CD4-positive, alpha-beta T cell (primary cell): ENCODE measurements at regions not wholly inside any gene's neighbourhood (a gene's known extent, or its start where the extent isn't known, plus 50 kb on each side); places are given as distances from the start of the nearest gene placed in this dataset.
"Not testable (repeated sequence)": the region's sequence is repeated elsewhere in the genome, so short reads cannot be mapped to it uniquely, and the experiment has no call there.

Experiments used
- ATAC-seq: fragments of 200-7000 bp; cut with Tn5 transposase; one replicate; pipeline ENCODE4 v1.10.0; 2022; ENCODE audit warnings: mild to moderate bottlenecking; ENCODE audit not compliant: poor library complexity
- CTCF ChIA-PET: fragments of 350-600 bp; sonication (Branson Sonifier 250); formaldehyde crosslinking; loops from one replicate; lab custom pipeline; 2021; ENCODE audit warnings: antibody characterized with exemption, inconsistent platforms; lab: Charles Lee
- POLR2A ChIA-PET: fragments of 350-600 bp; sonication (Branson Sonifier 250); formaldehyde crosslinking; loops from one replicate; lab custom pipeline; 2021; ENCODE audit warnings: antibody characterized with exemption, inconsistent platforms; lab: Charles Lee
- DNase-seq, 14 experiments: peaks; one replicate each; pipeline ENCODE4 v3.0.0-alpha.2; 2013 to 2020; ENCODE audit warnings: mixed read lengths in 2 of 14
- H3K27ac ChIP-seq, 2 donors: one replicate each; pipeline versions ENCODE4 v1.5.1 to v1.7.0; 2013; ENCODE audit warnings: low read length in 2 of 2, low read depth in 1 of 2, mild to moderate bottlenecking in 1 of 2
- H3K27me3 ChIP-seq, 2 experiments: 1 replicate in 1 of 2; 2 replicates in 1 of 2; pipeline versions ENCODE4 v1.6.1 to v1.7.0; 2013; ENCODE audit warnings: low read length in 2 of 2, control low read depth in 1 of 2, mild to moderate bottlenecking in 1 of 2, moderate library complexity in 1 of 2; ENCODE audit not compliant: insufficient read depth in 2 of 2, control insufficient read depth in 1 of 2
- H3K36me3 ChIP-seq: one replicate; pipeline ENCODE4 v1.6.1; 2013; ENCODE audit warnings: low read length, control low read depth; ENCODE audit not compliant: insufficient read depth
- H3K4me1 ChIP-seq: one replicate; pipeline ENCODE4 v1.6.1; 2013; ENCODE audit warnings: low read length, control low read depth; ENCODE audit not compliant: insufficient read depth
- H3K4me3 ChIP-seq: one replicate; pipeline ENCODE4 v1.5.1; 2013; ENCODE audit warnings: mild to moderate bottlenecking, low read length, moderate library complexity
- H3K9me3 ChIP-seq, 2 experiments: 1 replicate in 1 of 2; 2 replicates in 1 of 2; pipeline versions ENCODE4 v1.6.1 to v1.7.0; 2013; ENCODE audit warnings: low read length in 2 of 2, mild to moderate bottlenecking in 2 of 2, control low read depth in 1 of 2, moderate library complexity in 1 of 2; ENCODE audit not compliant: control insufficient read depth in 1 of 2, insufficient read depth in 1 of 2
- H3K27ac Mint-ChIP-seq: one replicate; pipeline ENCODE4 v1.8.0; 2020; ENCODE audit warnings: mixed read lengths
- H3K27me3 Mint-ChIP-seq: one replicate; pipeline ENCODE4 v1.8.0; 2021; ENCODE audit warnings: mixed read lengths
- H3K36me3 Mint-ChIP-seq: one replicate; pipeline ENCODE4 v1.8.0; 2021; ENCODE audit warnings: low read depth, mixed read lengths
- H3K4me1 Mint-ChIP-seq: one replicate; pipeline ENCODE4 v1.8.0; 2021; ENCODE audit warnings: low read depth, mixed read lengths
- H3K4me3 Mint-ChIP-seq: one replicate; pipeline ENCODE4 v1.8.0; 2020; ENCODE audit warnings: mild to moderate bottlenecking, mixed read lengths
- H3K9me3 Mint-ChIP-seq: one replicate; pipeline ENCODE4 v1.8.0; 2020; ENCODE audit warnings: mixed read lengths
- intact Hi-C, 2 experiments: fragments of 100-400 bp; cut with DNase I in 1 of 2; cut with micrococcal nuclease in 1 of 2; formaldehyde crosslinking; loops; one replicate each; pipeline versions ENCODE4 v1.15.1 to v1.9.0; 2023 to 2025; cut with DNase I, micrococcal nuclease

DNA sequence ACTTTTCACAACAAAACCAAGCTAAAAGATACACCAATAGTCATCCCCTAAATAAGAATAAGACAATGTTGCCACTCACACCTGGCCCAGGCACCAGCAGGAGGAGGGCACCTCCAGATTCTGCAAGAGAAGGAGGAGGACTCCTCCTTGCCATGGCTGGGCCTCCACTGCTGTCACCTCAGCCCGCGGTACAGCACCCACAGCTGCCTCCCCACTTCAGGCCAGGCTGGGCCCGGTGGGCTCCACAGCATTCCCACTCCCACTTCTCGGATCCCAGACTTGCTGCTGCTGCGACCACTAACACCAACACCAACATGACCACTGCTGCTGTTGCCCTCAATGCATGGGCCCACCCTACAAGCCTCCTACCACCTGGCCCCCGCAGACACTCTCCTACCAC, 95.3 kb upstream of the POTED start:
- H3K36me3 ChIP-seq, H3K27me3 Mint-ChIP-seq, H3K4me1 ChIP-seq, intact Hi-C loops, ATAC-seq, CTCF ChIA-PET, H3K36me3 Mint-ChIP-seq, H3K27me3 ChIP-seq, H3K27ac ChIP-seq, H3K9me3 Mint-ChIP-seq, POLR2A ChIA-PET, H3K4me3 Mint-ChIP-seq, H3K4me3 ChIP-seq, H3K27ac Mint-ChIP-seq, DNase-seq, H3K4me1 Mint-ChIP-seq: not testable (repeated sequence)
- peaks cover 0 to 14% of the 10 kb centered on the region in 2 experiments for H3K9me3 ChIP-seq

DNA sequence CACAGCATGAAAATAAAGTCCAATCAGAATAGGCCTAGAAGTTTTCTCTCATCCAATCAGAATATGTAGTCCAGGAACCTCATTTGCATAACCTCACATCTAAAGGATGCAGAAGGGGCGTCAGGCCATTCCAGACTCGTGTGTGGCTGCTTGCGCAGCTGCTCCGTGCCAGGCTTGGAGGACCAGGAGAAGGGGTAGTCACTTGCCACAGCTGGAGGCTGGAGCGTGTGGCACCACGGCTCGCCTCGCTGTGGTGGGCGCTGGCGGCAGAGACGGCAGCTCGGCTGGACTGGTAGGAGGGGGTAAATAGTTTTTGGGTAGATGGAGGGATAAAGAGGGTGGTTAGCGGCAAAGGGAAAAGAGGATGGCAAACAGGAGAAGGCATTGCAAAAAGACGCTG, 93.6 kb upstream of the POTED start:
- intact Hi-C loops, H3K4me1 ChIP-seq, H3K9me3 Mint-ChIP-seq, POLR2A ChIA-PET, H3K36me3 ChIP-seq, H3K4me1 Mint-ChIP-seq, CTCF ChIA-PET, H3K27ac Mint-ChIP-seq, H3K27me3 ChIP-seq, H3K4me3 ChIP-seq, H3K36me3 Mint-ChIP-seq, DNase-seq, H3K27ac ChIP-seq, H3K4me3 Mint-ChIP-seq, ATAC-seq, H3K27me3 Mint-ChIP-seq: not testable (repeated sequence)
- peaks cover 0 to 14% of the 10 kb centered on the region in 2 experiments for H3K9me3 ChIP-seq

DNA sequence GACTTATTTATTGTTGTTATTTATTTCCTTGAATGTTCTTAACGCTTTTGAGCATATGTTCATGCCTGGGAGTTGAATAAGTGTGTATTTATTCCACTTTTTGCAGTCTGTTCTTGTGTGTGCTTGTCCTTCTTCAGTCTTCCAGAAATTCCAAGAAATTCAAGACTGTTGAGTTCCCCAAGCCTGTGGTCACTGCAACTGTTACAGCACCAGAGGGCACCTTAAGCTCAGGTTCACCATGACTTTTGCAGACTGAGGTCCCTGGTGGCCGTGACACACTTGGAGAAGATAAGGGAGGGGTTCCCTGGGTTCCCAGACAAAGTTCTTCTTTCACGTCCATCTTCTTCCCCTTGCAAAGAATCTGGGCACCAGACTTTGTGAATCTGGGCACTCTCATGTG, 89.6 kb upstream of the POTED start:
- H3K4me3 Mint-ChIP-seq, ATAC-seq, H3K4me1 Mint-ChIP-seq, H3K9me3 Mint-ChIP-seq, H3K27ac ChIP-seq, CTCF ChIA-PET, POLR2A ChIA-PET, H3K36me3 ChIP-seq, H3K4me3 ChIP-seq, intact Hi-C loops, DNase-seq, H3K4me1 ChIP-seq, H3K27me3 Mint-ChIP-seq, H3K27ac Mint-ChIP-seq, H3K36me3 Mint-ChIP-seq, H3K27me3 ChIP-seq, H3K9me3 ChIP-seq: not testable (repeated sequence)

DNA sequence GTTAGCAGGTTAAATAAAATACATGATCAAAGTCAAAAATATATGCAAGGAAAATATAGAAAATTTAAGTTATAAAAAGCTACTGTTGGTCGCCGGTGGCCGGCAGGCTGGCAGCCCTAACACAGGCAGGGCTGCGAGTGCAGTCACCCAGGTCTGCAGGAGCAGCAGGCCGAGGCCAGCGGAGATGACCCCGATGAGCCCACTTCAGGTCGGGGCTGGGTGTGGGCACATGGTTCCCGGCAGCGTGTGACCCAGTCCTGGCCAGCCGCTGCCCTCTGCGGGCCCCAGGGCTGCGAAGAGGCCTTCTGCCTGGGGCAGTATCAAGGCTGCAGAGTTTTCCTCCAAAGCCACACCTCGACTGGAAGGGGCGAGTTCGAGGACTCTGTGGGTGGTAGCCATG, 84.6 kb upstream of the POTED start:
- CTCF ChIA-PET, H3K4me1 ChIP-seq, H3K27me3 ChIP-seq, H3K4me3 Mint-ChIP-seq, H3K4me3 ChIP-seq, H3K9me3 ChIP-seq, H3K36me3 Mint-ChIP-seq, H3K9me3 Mint-ChIP-seq, intact Hi-C loops, H3K4me1 Mint-ChIP-seq, POLR2A ChIA-PET, H3K27ac Mint-ChIP-seq, H3K27me3 Mint-ChIP-seq, H3K36me3 ChIP-seq, DNase-seq, H3K27ac ChIP-seq, ATAC-seq: not testable (repeated sequence)

DNA sequence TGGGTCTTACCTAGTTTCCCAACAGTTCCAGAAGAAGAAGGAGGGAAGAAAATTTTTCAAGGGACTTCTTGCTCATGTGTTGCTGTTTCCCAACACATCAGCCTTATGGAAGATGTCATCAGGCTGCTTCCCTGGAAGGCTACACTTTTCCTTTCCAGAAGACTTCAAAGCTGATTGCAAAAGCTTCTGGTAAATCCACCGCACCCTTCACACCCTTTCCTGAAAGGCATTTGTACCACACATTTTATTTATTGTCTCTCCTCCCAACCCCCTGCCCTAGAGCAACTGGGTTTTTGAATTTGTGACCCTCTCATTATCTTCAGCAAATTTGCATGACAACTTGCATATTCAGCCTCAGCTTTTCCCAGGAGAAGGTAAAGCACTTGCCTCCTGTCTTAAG, 80.5 kb upstream of the POTED start:
- H3K27ac ChIP-seq, CTCF ChIA-PET, H3K4me3 ChIP-seq, H3K27me3 Mint-ChIP-seq, H3K27ac Mint-ChIP-seq, POLR2A ChIA-PET, H3K36me3 Mint-ChIP-seq, intact Hi-C loops, H3K4me1 Mint-ChIP-seq, H3K36me3 ChIP-seq, DNase-seq, H3K27me3 ChIP-seq, H3K4me3 Mint-ChIP-seq, H3K4me1 ChIP-seq, ATAC-seq, H3K9me3 Mint-ChIP-seq, H3K9me3 ChIP-seq: not testable (repeated sequence)

DNA sequence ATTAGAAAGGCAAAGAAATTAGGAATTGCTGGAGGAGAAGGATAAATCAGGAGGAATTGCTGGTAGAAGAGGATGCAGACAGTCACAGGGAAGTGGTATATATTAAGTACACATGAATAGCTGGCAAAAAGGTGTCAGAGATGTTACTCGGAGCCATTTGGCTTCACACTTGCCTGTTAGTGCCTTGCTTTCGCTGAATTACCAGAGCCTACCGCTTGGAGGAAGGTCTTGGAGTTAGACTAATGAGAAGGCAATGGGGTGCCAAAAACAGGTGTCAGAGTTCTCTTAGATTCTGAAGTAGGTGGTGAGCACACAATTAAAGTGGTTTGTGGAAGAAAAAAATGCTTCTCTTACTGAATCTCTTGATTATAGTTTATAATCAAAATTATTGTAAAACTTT, 79.9 kb upstream of the POTED start:
- H3K27me3 Mint-ChIP-seq, DNase-seq, H3K36me3 ChIP-seq, CTCF ChIA-PET, ATAC-seq, POLR2A ChIA-PET, H3K4me1 Mint-ChIP-seq, H3K4me1 ChIP-seq, H3K27me3 ChIP-seq, H3K9me3 ChIP-seq, H3K4me3 ChIP-seq, H3K4me3 Mint-ChIP-seq, H3K27ac Mint-ChIP-seq, intact Hi-C loops, H3K9me3 Mint-ChIP-seq, H3K36me3 Mint-ChIP-seq, H3K27ac ChIP-seq: not testable (repeated sequence)

DNA sequence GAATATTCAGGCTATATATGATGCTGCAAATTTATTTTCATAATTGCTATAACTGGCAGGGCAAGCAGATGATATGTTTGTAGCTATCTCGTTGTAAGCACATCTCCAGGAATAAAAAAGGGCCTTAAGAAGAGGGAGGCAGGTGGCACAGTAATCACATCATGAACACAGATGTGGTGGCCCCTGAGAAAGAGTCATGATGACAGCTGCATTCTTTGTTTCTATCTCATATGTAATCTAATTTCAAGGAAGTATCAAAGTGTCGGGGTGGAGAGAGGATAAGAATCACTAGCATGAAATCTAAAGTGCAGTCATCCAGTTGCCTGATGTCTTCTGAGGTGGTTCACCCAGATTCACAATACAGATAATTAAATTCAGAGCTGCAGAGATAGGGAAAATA, 78.9 kb upstream of the POTED start:
- H3K27me3 Mint-ChIP-seq, intact Hi-C loops, ATAC-seq, DNase-seq, POLR2A ChIA-PET, H3K9me3 Mint-ChIP-seq, H3K4me1 Mint-ChIP-seq, H3K27ac ChIP-seq, H3K4me1 ChIP-seq, H3K27me3 ChIP-seq, H3K36me3 ChIP-seq, CTCF ChIA-PET, H3K27ac Mint-ChIP-seq, H3K4me3 ChIP-seq, H3K9me3 ChIP-seq, H3K36me3 Mint-ChIP-seq, H3K4me3 Mint-ChIP-seq: not testable (repeated sequence)
